Neural progenitor cell (in vitro differentiated cells): ENCODE measurements at regions not wholly inside any gene's neighbourhood (a gene's known extent, or its start where the extent isn't known, plus 50 kb on each side); places are given as distances from the start of the nearest gene placed in this dataset.

ENCODE experiments used
- DNase-seq: peaks from one replicate; pipeline ENCODE4 v3.0.0-alpha.2; 2016; ENCODE audit warnings: low spot score
- H2AFZ ChIP-seq: fragments of 200-600 bp; sonication (generic); replicated peaks from 2 replicates; pipeline ENCODE4 v1.6.1; 2016; ENCODE audit warnings: antibody characterized with exemption
- H3F3A ChIP-seq: fragments of 200-600 bp; sonication (generic); 2 replicates; pipeline ENCODE4 v1.6.1; 2016; ENCODE audit warnings: antibody characterized with exemption, low read depth
- H3K27ac ChIP-seq: fragments of 200-600 bp; sonication (generic); 2 replicates; pipeline ENCODE4 v1.5.1; 2016; ENCODE audit warnings: mild to moderate bottlenecking
- H3K27me3 ChIP-seq: fragments of 200-600 bp; sonication (generic); 2 replicates; pipeline ENCODE4 v1.6.1; 2016; ENCODE audit warnings: mild to moderate bottlenecking, moderate library complexity
- H3K36me3 ChIP-seq: fragments of 200-600 bp; sonication (generic); 2 replicates; pipeline ENCODE4 v1.5.1; 2016
- H3K4me1 ChIP-seq: fragments of 200-600 bp; sonication (generic); 2 replicates; pipeline ENCODE4 v1.6.1; 2016; ENCODE audit warnings: mixed run types
- H3K4me2 ChIP-seq: fragments of 200-600 bp; sonication (generic); 2 replicates; pipeline ENCODE4 v1.6.1; 2016
- H3K4me3 ChIP-seq: fragments of 200-600 bp; sonication (generic); 2 replicates; pipeline ENCODE4 v1.5.1; 2016
- H3K79me2 ChIP-seq: fragments of 200-600 bp; sonication (generic); 2 replicates; pipeline ENCODE4 v1.6.1; 2016; ENCODE audit warnings: low read depth
- H3K9ac ChIP-seq: fragments of 200-600 bp; sonication (generic); 2 replicates; pipeline ENCODE4 v1.6.1; 2016
- H3K9me3 ChIP-seq: fragments of 200-600 bp; sonication (generic); 2 replicates; pipeline ENCODE4 v1.5.1; 2016; ENCODE audit warnings: low read depth
- H4K20me1 ChIP-seq: fragments of 200-600 bp; sonication (generic); 2 replicates; pipeline ENCODE4 v1.6.1; 2016; ENCODE audit warnings: low read depth
- H3K27ac Mint-ChIP-seq: 3 replicates; pipeline ENCODE4 v1.8.0; 2021; ENCODE audit warnings: mixed read lengths
- H3K27me3 Mint-ChIP-seq: 2 replicates; pipeline ENCODE4 v1.8.0; 2022; ENCODE audit warnings: low read depth, mild to moderate bottlenecking, inconsistent platforms, moderate library complexity, mixed read lengths; ENCODE audit not compliant: insufficient read depth
- H3K36me3 Mint-ChIP-seq: 3 replicates; pipeline ENCODE4 v1.8.0; 2021; ENCODE audit warnings: mixed read lengths
- H3K4me1 Mint-ChIP-seq: 3 replicates; pipeline ENCODE4 v1.8.0; 2021; ENCODE audit warnings: mixed read lengths
- H3K4me3 Mint-ChIP-seq: 3 replicates; pipeline ENCODE4 v1.8.0; 2021; ENCODE audit warnings: mild to moderate bottlenecking, moderate library complexity, mixed read lengths
- H3K9me3 Mint-ChIP-seq: 3 replicates; pipeline ENCODE4 v1.8.0; 2020; ENCODE audit warnings: mixed read lengths
- CTCF ChIP-seq: fragments of 200-600 bp; sonication (generic); IDR thresholded peaks from 2 replicates; pipeline ENCODE4 v1.5.1; 2017; ENCODE audit warnings: antibody characterized with exemption, mild to moderate bottlenecking
- EZH2 ChIP-seq: fragments of 200-600 bp; sonication (generic); IDR thresholded peaks from 2 replicates; pipeline ENCODE4 v1.6.1; 2017; ENCODE audit warnings: antibody characterized with exemption, mild to moderate bottlenecking, moderate library complexity
- EZH2phosphoT487 ChIP-seq: fragments of 200-600 bp; sonication (generic); IDR thresholded peaks from 2 replicates; pipeline ENCODE4 v1.6.1; 2017; ENCODE audit warnings: antibody characterized with exemption

DNA sequence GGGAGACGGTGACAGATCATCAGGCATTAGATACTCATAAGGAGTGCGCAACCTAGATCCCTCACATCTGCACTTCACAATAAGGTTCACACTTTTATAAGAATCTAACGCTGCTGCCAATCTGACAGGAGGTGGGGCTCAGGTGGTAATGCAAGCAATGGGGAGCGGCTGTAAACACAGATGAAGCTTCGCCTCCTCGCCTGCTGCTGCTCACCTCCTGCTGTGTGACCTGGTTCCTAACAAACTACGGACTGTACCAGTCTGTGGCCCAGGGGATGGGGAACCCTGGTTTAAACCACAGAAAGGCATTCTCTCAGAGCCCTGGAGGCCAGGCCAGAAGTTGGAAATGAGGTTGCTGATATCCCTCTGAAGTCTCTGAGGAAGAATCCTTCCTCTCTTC is 323.6 kb downstream of the DRD1 start:
- no peak overlapping the region for H3K4me2 ChIP-seq
- no peaks in the 10 kb centered on the region for H3F3A ChIP-seq
- H3K4me3 ChIP-seq: no peak overlapping the region
- H3K27ac ChIP-seq: no peak overlapping the region
- no peak for DNase-seq
- no peak overlapping the region for H3K27ac Mint-ChIP-seq
- no peak overlapping the region for H3K4me3 Mint-ChIP-seq
- no peaks in the 10 kb centered on the region for H3K36me3 Mint-ChIP-seq
- no peaks in the 10 kb centered on the region for H3K79me2 ChIP-seq
- H3K9ac ChIP-seq: no peak overlapping the region
- H3K4me1 Mint-ChIP-seq: no peaks in the 10 kb centered on the region
- H3K27me3 ChIP-seq: no peaks in the 10 kb centered on the region
- TF ChIP-seq EZH2phosphoT487: no peak
- TF ChIP-seq CTCF: no peak
- no peak for TF ChIP-seq EZH2
- no peak overlapping the region for H2AFZ ChIP-seq
- H3K9me3 Mint-ChIP-seq: peaks cover 6% of the 10 kb centered on the region
- H3K9me3 ChIP-seq: no peaks in the 10 kb centered on the region
- H3K4me1 ChIP-seq: peaks cover 5% of the 10 kb centered on the region
- no peaks in the 10 kb centered on the region for H4K20me1 ChIP-seq
- H3K36me3 ChIP-seq: no peaks in the 10 kb centered on the region
- no peaks in the 10 kb centered on the region for H3K27me3 Mint-ChIP-seq

GRCh38 chr5:175118700-175119309 is 325.2 kb downstream of the DRD1 start:
- no peak overlapping the region for H3K4me2 ChIP-seq
- peaks cover 6% of the 10 kb centered on the region for H3K9me3 Mint-ChIP-seq
- peaks cover 5% of the 10 kb centered on the region for H3K4me1 ChIP-seq
- H3K36me3 ChIP-seq: no peaks in the 10 kb centered on the region
- H3K27me3 ChIP-seq: no peaks in the 10 kb centered on the region
- H3K9ac ChIP-seq: no peak overlapping the region
- H3F3A ChIP-seq: no peaks in the 10 kb centered on the region
- no peak overlapping the region for H3K4me3 Mint-ChIP-seq
- H3K4me1 Mint-ChIP-seq: no peaks in the 10 kb centered on the region
- no peaks in the 10 kb centered on the region for H3K27me3 Mint-ChIP-seq
- H4K20me1 ChIP-seq: no peaks in the 10 kb centered on the region
- no peaks in the 10 kb centered on the region for H3K9me3 ChIP-seq
- H3K27ac ChIP-seq: no peak overlapping the region
- H3K36me3 Mint-ChIP-seq: no peaks in the 10 kb centered on the region
- TF ChIP-seq EZH2 (no peak), CTCF (no peak), EZH2phosphoT487 (no peak)
- H3K79me2 ChIP-seq: no peaks in the 10 kb centered on the region
- no peak overlapping the region for H3K4me3 ChIP-seq
- H2AFZ ChIP-seq: no peak overlapping the region
- no peak for DNase-seq
- no peak overlapping the region for H3K27ac Mint-ChIP-seq

GRCh38 chr5:175116466-175117048 is 327.4 kb downstream of the DRD1 start:
- no peak overlapping the region for H2AFZ ChIP-seq
- peaks cover 5% of the 10 kb centered on the region for H3K4me1 ChIP-seq
- H3K27me3 ChIP-seq: no peaks in the 10 kb centered on the region
- H3K4me1 Mint-ChIP-seq: no peaks in the 10 kb centered on the region
- no peak overlapping the region for H3K4me2 ChIP-seq
- no peaks in the 10 kb centered on the region for H4K20me1 ChIP-seq
- no peak overlapping the region for H3K9ac ChIP-seq
- no peak overlapping the region for H3K27ac ChIP-seq
- H3K4me3 ChIP-seq: no peak overlapping the region
- TF ChIP-seq EZH2phosphoT487: no peak
- TF ChIP-seq EZH2: no peak
- no peak for TF ChIP-seq CTCF
- no peaks in the 10 kb centered on the region for H3F3A ChIP-seq
- DNase-seq: no peak
- H3K27me3 Mint-ChIP-seq: peaks cover 2% of the 10 kb centered on the region
- H3K9me3 Mint-ChIP-seq: peaks cover 6% of the 10 kb centered on the region
- no peak overlapping the region for H3K4me3 Mint-ChIP-seq
- H3K36me3 ChIP-seq: no peaks in the 10 kb centered on the region
- H3K27ac Mint-ChIP-seq: no peak overlapping the region
- no peaks in the 10 kb centered on the region for H3K9me3 ChIP-seq
- H3K36me3 Mint-ChIP-seq: no peaks in the 10 kb centered on the region
- H3K79me2 ChIP-seq: no peaks in the 10 kb centered on the region
